ENCODE measurements at regions not wholly inside any gene's neighbourhood (a gene's known extent, or its start where the extent isn't known, plus 50 kb on each side); places are given as distances from the start of the nearest gene placed in this dataset.
A peak's percentile ranks its signal among the peaks of the same experiment; 100 is the strongest.

GRCh38 chr10:21264271-21264670 is 261.2 kb downstream of the SKIDA1 start:
- H3K27ac Mint-ChIP-seq: no peak overlapping the region
- peaks cover 10% of the 10 kb centered on the region for H3K27me3 Mint-ChIP-seq
- no peaks in the 10 kb centered on the region for H3K9me3 Mint-ChIP-seq
- peak; percentile 26 for ATAC-seq (replicated peaks)
- H3K4me1 Mint-ChIP-seq: no peaks in the 10 kb centered on the region
- no peaks in the 10 kb centered on the region for H3K36me3 Mint-ChIP-seq (ENCODE audit: low read depth)
- H3K4me3 Mint-ChIP-seq: no peak overlapping the region

- Mint-ChIP-seq H3K4me1 (no peaks in the 10 kb centered on the region), H3K36me3 (ENCODE audit: low read depth) (no peaks in the 10 kb centered on the region)
- ATAC-seq (replicated peaks): no peak
These were observed 261.6 kb downstream of the SKIDA1 start for GRCh38 chr10:21263839-21264238.

GRCh38 chr10:21263263-21263803 is 262.1 kb downstream of the SKIDA1 start:
- H3K27ac Mint-ChIP-seq: no peak overlapping the region
- H3K36me3 Mint-ChIP-seq (ENCODE audit: low read depth): no peaks in the 10 kb centered on the region
- H3K9me3 Mint-ChIP-seq: no peaks in the 10 kb centered on the region
- no peak overlapping the region for H3K4me3 Mint-ChIP-seq
- H3K4me1 Mint-ChIP-seq: no peaks in the 10 kb centered on the region
- no peak for ATAC-seq (replicated peaks)
- H3K27me3 Mint-ChIP-seq: peaks cover 10% of the 10 kb centered on the region

More at GRCh38 chr10:21263839-21264238, 261.6 kb downstream of the SKIDA1 start:
- H3K27ac Mint-ChIP-seq: no peak overlapping the region
- no peak overlapping the region for H3K4me3 Mint-ChIP-seq
- peaks cover 10% of the 10 kb centered on the region for H3K27me3 Mint-ChIP-seq
- H3K9me3 Mint-ChIP-seq: no peaks in the 10 kb centered on the region

GRCh38 chr10:21261842-21262294 is 263.6 kb downstream of the SKIDA1 start:
- no peak overlapping the region for H3K27ac Mint-ChIP-seq
- no peaks in the 10 kb centered on the region for H3K4me1 Mint-ChIP-seq
- no peak for ATAC-seq (replicated peaks)
- H3K36me3 Mint-ChIP-seq (ENCODE audit: low read depth): no peaks in the 10 kb centered on the region
- no peaks in the 10 kb centered on the region for H3K9me3 Mint-ChIP-seq
- H3K4me3 Mint-ChIP-seq: no peak overlapping the region
- peaks cover 12% of the 10 kb centered on the region for H3K27me3 Mint-ChIP-seq

GRCh38 chr10:21260506-21261149 is 264.9 kb downstream of the SKIDA1 start:
- H3K27me3 Mint-ChIP-seq: peaks cover 12% of the 10 kb centered on the region
- H3K27ac Mint-ChIP-seq: no peak overlapping the region
- H3K4me3 Mint-ChIP-seq: no peak overlapping the region
- no peaks in the 10 kb centered on the region for H3K36me3 Mint-ChIP-seq (ENCODE audit: low read depth)
- no peaks in the 10 kb centered on the region for H3K4me1 Mint-ChIP-seq
- H3K9me3 Mint-ChIP-seq: no peaks in the 10 kb centered on the region
- no peak for ATAC-seq (replicated peaks)

GRCh38 chr10:21260066-21260465 is 265.4 kb downstream of the SKIDA1 start:
- Mint-ChIP-seq H3K36me3 (ENCODE audit: low read depth) (no peaks in the 10 kb centered on the region), H3K27me3 (peaks cover 12% of the 10 kb centered on the region), H3K27ac (no peak overlapping the region), H3K9me3 (no peaks in the 10 kb centered on the region), H3K4me3 (no peak overlapping the region), H3K4me1 (no peaks in the 10 kb centered on the region)
- no peak for ATAC-seq (replicated peaks)

- Mint-ChIP-seq H3K4me1 (no peaks in the 10 kb centered on the region), H3K27ac (no peak overlapping the region), H3K4me3 (no peak overlapping the region), H3K27me3 (peaks cover 16% of the 10 kb centered on the region), H3K9me3 (no peaks in the 10 kb centered on the region), H3K36me3 (ENCODE audit: low read depth) (no peaks in the 10 kb centered on the region)
- no peak for ATAC-seq (replicated peaks)
These were observed 267.6 kb downstream of the SKIDA1 start for GRCh38 chr10:21257919-21258318.

- no peak for ATAC-seq (replicated peaks)
- H3K27me3 Mint-ChIP-seq: peaks cover 16% of the 10 kb centered on the region
- H3K4me1 Mint-ChIP-seq: no peaks in the 10 kb centered on the region
- H3K27ac Mint-ChIP-seq: no peak overlapping the region
- no peak overlapping the region for H3K4me3 Mint-ChIP-seq
- H3K36me3 Mint-ChIP-seq (ENCODE audit: low read depth): no peaks in the 10 kb centered on the region
- no peaks in the 10 kb centered on the region for H3K9me3 Mint-ChIP-seq
These were observed 268.3 kb downstream of the SKIDA1 start for GRCh38 chr10:21257191-21257590.

GRCh38 chr10:21249435-21249834 is 276.0 kb downstream of the SKIDA1 start:
- H3K36me3 Mint-ChIP-seq (ENCODE audit: low read depth): no peaks in the 10 kb centered on the region
- ATAC-seq (replicated peaks): no peak
- H3K4me1 Mint-ChIP-seq: no peaks in the 10 kb centered on the region
- no peak overlapping the region for H3K4me3 Mint-ChIP-seq
- no peaks in the 10 kb centered on the region for H3K9me3 Mint-ChIP-seq
- peaks cover 23% of the 10 kb centered on the region for H3K27me3 Mint-ChIP-seq
- H3K27ac Mint-ChIP-seq: no peak overlapping the region

- ATAC-seq (replicated peaks): no peak
- Mint-ChIP-seq H3K4me1 (no peaks in the 10 kb centered on the region), H3K27me3 (peaks cover 22% of the 10 kb centered on the region), H3K4me3 (no peak overlapping the region), H3K27ac (no peak overlapping the region), H3K9me3 (no peaks in the 10 kb centered on the region), H3K36me3 (ENCODE audit: low read depth) (no peaks in the 10 kb centered on the region)
These were observed 277.9 kb downstream of the SKIDA1 start for GRCh38 chr10:21247592-21247991.

GRCh38 chr10:21246178-21246577 is 279.3 kb downstream of the SKIDA1 start:
- H3K27me3 Mint-ChIP-seq: peaks cover 15% of the 10 kb centered on the region
- no peaks in the 10 kb centered on the region for H3K4me1 Mint-ChIP-seq
- no peak overlapping the region for H3K27ac Mint-ChIP-seq
- H3K9me3 Mint-ChIP-seq: no peaks in the 10 kb centered on the region
- no peak for ATAC-seq (replicated peaks)
- H3K4me3 Mint-ChIP-seq: no peak overlapping the region
- H3K36me3 Mint-ChIP-seq (ENCODE audit: low read depth): no peaks in the 10 kb centered on the region

- Mint-ChIP-seq H3K9me3 (no peaks in the 10 kb centered on the region), H3K36me3 (ENCODE audit: low read depth) (no peaks in the 10 kb centered on the region)
These were observed 281.7 kb downstream of the SKIDA1 start for GRCh38 chr10:21243748-21244257.

GRCh38 chr10:21242915-21243314 is 282.6 kb downstream of the SKIDA1 start:
- no peak overlapping the region for H3K27ac Mint-ChIP-seq
- no peaks in the 10 kb centered on the region for H3K4me1 Mint-ChIP-seq
- H3K9me3 Mint-ChIP-seq: no peaks in the 10 kb centered on the region
- H3K4me3 Mint-ChIP-seq: no peak overlapping the region
- no peak for ATAC-seq (replicated peaks)
- peaks cover 13% of the 10 kb centered on the region for H3K27me3 Mint-ChIP-seq
- H3K36me3 Mint-ChIP-seq (ENCODE audit: low read depth): no peaks in the 10 kb centered on the region

More at GRCh38 chr10:21243748-21244257, 281.7 kb downstream of the SKIDA1 start:
- no peak overlapping the region for H3K4me3 Mint-ChIP-seq
- no peak overlapping the region for H3K27ac Mint-ChIP-seq
- no peak for ATAC-seq (replicated peaks)
- peaks cover 11% of the 10 kb centered on the region for H3K27me3 Mint-ChIP-seq
- no peaks in the 10 kb centered on the region for H3K4me1 Mint-ChIP-seq

GRCh38 chr10:21238717-21239116 is 286.8 kb downstream of the SKIDA1 start:
- no peak for ATAC-seq (replicated peaks)
- no peaks in the 10 kb centered on the region for H3K9me3 Mint-ChIP-seq
- H3K4me3 Mint-ChIP-seq: no peak overlapping the region
- peaks cover 8% of the 10 kb centered on the region for H3K27me3 Mint-ChIP-seq
- no peaks in the 10 kb centered on the region for H3K36me3 Mint-ChIP-seq (ENCODE audit: low read depth)
- no peaks in the 10 kb centered on the region for H3K4me1 Mint-ChIP-seq
- H3K27ac Mint-ChIP-seq: no peak overlapping the region

- no peak overlapping the region for H3K27ac Mint-ChIP-seq
- no peaks in the 10 kb centered on the region for H3K36me3 Mint-ChIP-seq (ENCODE audit: low read depth)
- no peaks in the 10 kb centered on the region for H3K4me1 Mint-ChIP-seq
- H3K4me3 Mint-ChIP-seq: no peak overlapping the region
- no peak for ATAC-seq (replicated peaks)
- H3K27me3 Mint-ChIP-seq: peaks cover 5% of the 10 kb centered on the region
- H3K9me3 Mint-ChIP-seq: no peaks in the 10 kb centered on the region
These were observed 287.4 kb downstream of the SKIDA1 start for GRCh38 chr10:21238044-21238443.

Measured in activated T-helper 17 cell treated with anti-CD3 and anti-CD28 coated beads, Interleukin-2, amount 50 U/mL, for 72 hours (primary cell).